Psoas muscle (tissue), 7 donors: ENCODE measurements at regions not wholly inside any gene's neighbourhood (a gene's known extent, or its start where the extent isn't known, plus 50 kb on each side); places are given as distances from the start of the nearest gene placed in this dataset.

Experiments
- ATAC-seq, 4 donors: fragments of 200-7000 bp; cut with Tn5 transposase; one replicate each; pipeline ENCODE4 v1.9.1; 2020; ENCODE audit warnings: moderate library complexity in 3 of 4, mild to moderate bottlenecking in 2 of 4
- DNase-seq, 2 donors: peaks; one replicate each; pipeline ENCODE4 v3.0.0-alpha.2; 2020
- H3K27ac ChIP-seq: fragments of 200-600 bp; one replicate; pipeline ENCODE4 v1.8.0; 2022
- H3K27me3 ChIP-seq, 3 donors: fragments of 200-600 bp in 1 of 3; one replicate each; pipeline versions ENCODE4 v1.6.1 to v1.8.0; 2013 to 2022; ENCODE audit warnings: low read length in 2 of 3, mild to moderate bottlenecking in 2 of 3, moderate library complexity in 1 of 3; ENCODE audit not compliant: insufficient read depth in 3 of 3
- H3K36me3 ChIP-seq, 2 donors: fragments of 200-600 bp in 1 of 2; one replicate each; pipeline versions ENCODE4 v1.6.1 to v1.8.0; 2013 to 2022; ENCODE audit warnings: low read depth in 1 of 2, mild to moderate bottlenecking in 1 of 2, moderate library complexity in 1 of 2; ENCODE audit not compliant: insufficient read depth in 1 of 2
- H3K4me1 ChIP-seq: fragments of 200-600 bp; one replicate; pipeline ENCODE4 v1.8.0; 2022
- H3K4me3 ChIP-seq: fragments of 200-600 bp; one replicate; pipeline ENCODE4 v1.8.0; 2022; ENCODE audit warnings: mild to moderate bottlenecking
- H3K9me3 ChIP-seq: fragments of 200-600 bp; one replicate; pipeline ENCODE4 v1.8.0; 2022
- WGBS, 3 donors: extraction: QIAGEN DNeasy Blood & Tissue Kit; methylation state at CpG; one replicate each; pipeline versions ENCODE4 v1.1.6 to v1.1.7; 2013; 5-methylcytosine and 5-hydroxymethylcytosine counted together
- intact Hi-C, 2 donors: fragments of 100-400 bp; cut with DNase I; formaldehyde crosslinking; loops; one replicate each; pipeline versions ENCODE4 v1.11.0 to v1.14.2; 2022
- TF ChIP-seq, protein P1 (sequence below): fragments of 200-600 bp; IDR thresholded peaks from one replicate; pipeline ENCODE4 v1.8.0; 2022; ENCODE audit warnings: antibody characterized with exemption
- donor health status: healthy with polysubstance abuse.
- donor health status: DM: no; HTN: no; CAD: no; lungs with moderate emphysema.
- donor health status: Bipolar disorder and iron deficiency.
- donor health status: healthy.
- donor health status: DM: yes; HTN: yes; CAD: no.
- donor health status: DM: no; HTN: no; CAD: no.
- donor health status: DM: yes; HTN: yes; CAD: no.

GRCh38 chr9:84593352-84593751 lies 76.2 kb upstream of the NTRK2 start:
- Histone ChIP-seq H3K9me3 (no peaks in the 10 kb centered on the region), H3K27ac (no peak overlapping the region), H3K36me3 (no peaks in the 10 kb centered on the region), H3K27me3 (no peaks in the 10 kb centered on the region), H3K4me3 (no peak overlapping the region), H3K4me1 (no peaks in the 10 kb centered on the region)
- no peak for ATAC-seq
- TF ChIP-seq, protein P1, sequence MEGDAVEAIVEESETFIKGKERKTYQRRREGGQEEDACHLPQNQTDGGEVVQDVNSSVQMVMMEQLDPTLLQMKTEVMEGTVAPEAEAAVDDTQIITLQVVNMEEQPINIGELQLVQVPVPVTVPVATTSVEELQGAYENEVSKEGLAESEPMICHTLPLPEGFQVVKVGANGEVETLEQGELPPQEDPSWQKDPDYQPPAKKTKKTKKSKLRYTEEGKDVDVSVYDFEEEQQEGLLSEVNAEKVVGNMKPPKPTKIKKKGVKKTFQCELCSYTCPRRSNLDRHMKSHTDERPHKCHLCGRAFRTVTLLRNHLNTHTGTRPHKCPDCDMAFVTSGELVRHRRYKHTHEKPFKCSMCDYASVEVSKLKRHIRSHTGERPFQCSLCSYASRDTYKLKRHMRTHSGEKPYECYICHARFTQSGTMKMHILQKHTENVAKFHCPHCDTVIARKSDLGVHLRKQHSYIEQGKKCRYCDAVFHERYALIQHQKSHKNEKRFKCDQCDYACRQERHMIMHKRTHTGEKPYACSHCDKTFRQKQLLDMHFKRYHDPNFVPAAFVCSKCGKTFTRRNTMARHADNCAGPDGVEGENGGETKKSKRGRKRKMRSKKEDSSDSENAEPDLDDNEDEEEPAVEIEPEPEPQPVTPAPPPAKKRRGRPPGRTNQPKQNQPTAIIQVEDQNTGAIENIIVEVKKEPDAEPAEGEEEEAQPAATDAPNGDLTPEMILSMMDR, result no peak
- WGBS, 3 donors, result 52 to 55% (median 55%) methylated on average over 4 of the region's 4 CpGs
- intact Hi-C loops, result no loop called here
- no peak for DNase-seq

GRCh38 chr9:84597131-84597530 lies 72.4 kb upstream of the NTRK2 start:
- no peaks in the 10 kb centered on the region for H3K4me1 ChIP-seq
- no peaks in the 10 kb centered on the region for H3K9me3 ChIP-seq
- TF ChIP-seq, protein P1, result no peak
- no peak overlapping the region for H3K4me3 ChIP-seq
- intact Hi-C loops, result no loop called here
- H3K36me3 ChIP-seq, result no peaks in the 10 kb centered on the region
- H3K27me3 ChIP-seq, result no peaks in the 10 kb centered on the region
- no peak overlapping the region for H3K27ac ChIP-seq
- 60 to 74% (median 71%) methylated on average over 2 of the region's 2 CpGs for WGBS, 3 donors
- DNase-seq (no peak), ATAC-seq (no peak)

- Histone ChIP-seq H3K4me3 (no peak overlapping the region), H3K36me3 (no peaks in the 10 kb centered on the region), H3K9me3 (no peaks in the 10 kb centered on the region), H3K27ac (no peak overlapping the region), H3K27me3 (no peaks in the 10 kb centered on the region), H3K4me1 (no peaks in the 10 kb centered on the region)
- TF ChIP-seq, protein P1, result no peak
- intact Hi-C loops, result no loop called here
- DNase-seq, result no peak
- no peak for ATAC-seq
- 37 to 43% (median 38%) methylated on average over 6 of the region's 6 CpGs for WGBS, 3 donors
These were observed 70.5 kb upstream of the NTRK2 start for GRCh38 chr9:84598921-84599636.

GRCh38 chr9:84600739-84601138 lies 68.8 kb upstream of the NTRK2 start:
- no peaks in the 10 kb centered on the region for H3K9me3 ChIP-seq
- H3K4me1 ChIP-seq, result no peaks in the 10 kb centered on the region
- no peak overlapping the region for H3K27ac ChIP-seq
- intact Hi-C loops, result no loop called here
- H3K36me3 ChIP-seq, result no peaks in the 10 kb centered on the region
- no peak overlapping the region for H3K4me3 ChIP-seq
- DNase-seq (no peak), ATAC-seq (no peak)
- 30 to 40% (median 31%) methylated on average over 4 of the region's 4 CpGs for WGBS, 3 donors
- no peaks in the 10 kb centered on the region for H3K27me3 ChIP-seq
- TF ChIP-seq, protein P1, result no peak

DNA sequence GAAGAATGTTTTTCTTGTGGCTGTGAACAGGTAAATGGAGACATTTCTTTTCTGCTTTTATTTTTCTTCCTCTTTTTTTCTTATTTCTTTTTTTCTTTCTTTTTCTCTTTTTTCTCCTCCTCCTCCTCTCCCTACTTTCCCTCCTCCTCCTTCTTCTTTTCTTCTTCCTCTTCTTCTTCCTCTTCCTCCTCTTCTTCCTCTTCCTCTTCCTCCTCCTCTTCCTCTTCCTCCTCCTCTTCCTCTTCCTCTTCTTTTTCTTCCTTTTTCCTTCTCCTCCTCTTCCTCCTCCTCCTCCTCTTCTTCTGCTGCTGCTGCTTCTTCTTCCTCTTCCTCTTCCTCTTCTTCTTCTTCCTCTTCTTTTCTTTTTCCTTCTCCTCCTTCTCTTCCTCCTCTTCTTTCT lies 65.3 kb upstream of the NTRK2 start:
- no peak overlapping the region for H3K27ac ChIP-seq
- no peaks in the 10 kb centered on the region for H3K27me3 ChIP-seq
- TF ChIP-seq, protein P1, result no peak
- H3K4me1 ChIP-seq, result no peaks in the 10 kb centered on the region
- no peaks in the 10 kb centered on the region for H3K36me3 ChIP-seq
- intact Hi-C loops, result no loop called here
- DNase-seq, result no peak
- no peaks in the 10 kb centered on the region for H3K9me3 ChIP-seq
- H3K4me3 ChIP-seq, result no peak overlapping the region
- ATAC-seq, result no peak
